H9 (cell line): ENCODE measurements at regions not wholly inside any gene's neighbourhood (a gene's known extent, or its start where the extent isn't known, plus 50 kb on each side); places are given as distances from the start of the nearest gene placed in this dataset.

Experiments
- DNase-seq: peaks from one replicate; pipeline ENCODE4 v3.0.0-alpha.2; 2017
- H2AFZ ChIP-seq: one replicate; pipeline ENCODE4 v1.6.1; 2013; ENCODE audit warnings: mild to moderate bottlenecking, low read length, control low read depth, moderate library complexity
- H2AK5ac ChIP-seq: 2 replicates; pipeline ENCODE4 v1.6.1; 2013; ENCODE audit warnings: low read length, control low read depth, mixed read lengths; ENCODE audit not compliant: insufficient read length
- H2BK120ac ChIP-seq: one replicate; pipeline ENCODE4 v1.6.1; 2013; ENCODE audit warnings: low read depth, mild to moderate bottlenecking, low read length, control low read depth, inconsistent platforms; ENCODE audit not compliant: poor library complexity, severe bottlenecking
- H2BK12ac ChIP-seq: 2 replicates; pipeline ENCODE4 v1.6.1; 2013; ENCODE audit warnings: low read length, control low read depth, mixed read lengths, low read depth; ENCODE audit not compliant: insufficient read length
- H2BK15ac ChIP-seq: 2 replicates; pipeline ENCODE4 v1.6.1; 2013; ENCODE audit warnings: low read depth, low read length, control low read depth
- H2BK20ac ChIP-seq: one replicate; pipeline ENCODE4 v1.6.1; 2013; ENCODE audit warnings: low read depth, mild to moderate bottlenecking, low read length, control low read depth, inconsistent platforms; ENCODE audit not compliant: poor library complexity, severe bottlenecking
- H2BK5ac ChIP-seq: 2 replicates; pipeline ENCODE4 v1.6.1; 2013; ENCODE audit warnings: low read length, control low read depth, mixed read lengths; ENCODE audit not compliant: insufficient read length
- H3K14ac ChIP-seq: 2 replicates; pipeline ENCODE4 v1.6.1; 2013; ENCODE audit warnings: low read length, control low read depth; ENCODE audit not compliant: insufficient read depth
- H3K18ac ChIP-seq: 2 replicates; pipeline ENCODE4 v1.6.1; 2013; ENCODE audit warnings: low read depth, mild to moderate bottlenecking, mixed read lengths, low read length, control low read depth; ENCODE audit not compliant: insufficient read length
- H3K23ac ChIP-seq: 2 replicates; pipeline ENCODE4 v1.6.1; 2013; ENCODE audit warnings: low read length, control low read depth, mixed read lengths, low read depth; ENCODE audit not compliant: insufficient read length
- H3K23me2 ChIP-seq: 2 replicates; pipeline ENCODE4 v1.6.1; 2013; ENCODE audit warnings: low read depth, mild to moderate bottlenecking, mixed read lengths, low read length, control low read depth; ENCODE audit not compliant: insufficient read length, poor library complexity, severe bottlenecking
- H3K27ac ChIP-seq: 2 replicates; pipeline ENCODE4 v1.5.1; 2013; ENCODE audit warnings: low read length, control low read depth, mixed read lengths, low read depth; ENCODE audit not compliant: insufficient read length
- H3K27me3 ChIP-seq: 2 replicates; pipeline ENCODE4 v1.6.1; 2013; ENCODE audit warnings: low read length, control low read depth, inconsistent platforms; ENCODE audit not compliant: insufficient read depth
- H3K4ac ChIP-seq: 2 replicates; pipeline ENCODE4 v1.6.1; 2013; ENCODE audit warnings: low read depth, mild to moderate bottlenecking, control low read depth, inconsistent platforms, low read length, moderate library complexity
- H3K4me1 ChIP-seq: 2 replicates; pipeline ENCODE4 v1.6.1; 2013; ENCODE audit warnings: low read length, control low read depth, inconsistent platforms; ENCODE audit not compliant: insufficient read depth
- H3K4me2 ChIP-seq: 2 replicates; pipeline ENCODE4 v1.6.1; 2013; ENCODE audit warnings: low read length, control low read depth, mixed read lengths; ENCODE audit not compliant: insufficient read length, insufficient read depth
- H3K56ac ChIP-seq: 2 replicates; pipeline ENCODE4 v1.6.1; 2013; ENCODE audit warnings: low read depth, mild to moderate bottlenecking, mixed read lengths, low read length, control low read depth; ENCODE audit not compliant: insufficient read length
- H3K79me1 ChIP-seq: 2 replicates; pipeline ENCODE4 v1.6.1; 2013; ENCODE audit warnings: low read depth, mild to moderate bottlenecking, moderate library complexity, low read length, control low read depth, inconsistent platforms; ENCODE audit not compliant: insufficient read depth, poor library complexity, severe bottlenecking
- H3K79me2 ChIP-seq: 2 replicates; pipeline ENCODE4 v1.6.1; 2013; ENCODE audit warnings: low read length, control low read depth, inconsistent platforms; ENCODE audit not compliant: insufficient read depth
- H3K9ac ChIP-seq: 2 replicates; pipeline ENCODE4 v1.6.1; 2013; ENCODE audit warnings: low read length, control low read depth, mixed read lengths; ENCODE audit not compliant: insufficient read length; ENCODE audit errors: extremely low read depth
- H3K9me3 ChIP-seq: one replicate; pipeline ENCODE4 v1.6.1; 2013; ENCODE audit warnings: low read depth, low read length, inconsistent platforms; ENCODE audit not compliant: control insufficient read depth
- H3T11ph ChIP-seq: one replicate; pipeline ENCODE4 v1.6.1; 2013; ENCODE audit warnings: mild to moderate bottlenecking, low read length, control low read depth, inconsistent platforms
- H4K20me1 ChIP-seq: one replicate; pipeline ENCODE4 v1.6.1; 2013; ENCODE audit not compliant: control insufficient read depth, insufficient read length, insufficient read depth
- H4K5ac ChIP-seq: 2 replicates; pipeline ENCODE4 v1.6.1; 2013; ENCODE audit warnings: low read depth, mild to moderate bottlenecking, mixed read lengths, low read length, control low read depth; ENCODE audit not compliant: insufficient read length
- H4K8ac ChIP-seq: replicated peaks from 2 replicates; pipeline ENCODE4 v1.6.1; 2013; ENCODE audit warnings: low read length, control low read depth, mixed read lengths, low read depth; ENCODE audit not compliant: insufficient read length
- H4K91ac ChIP-seq: 2 replicates; pipeline ENCODE4 v1.6.1; 2013; ENCODE audit warnings: low read depth, mild to moderate bottlenecking, moderate library complexity, mixed read lengths, low read length, control low read depth; ENCODE audit not compliant: insufficient read length
- H3K27ac Mint-ChIP-seq, 3 experiments: 2 replicates in 2 of 3; 3 replicates in 1 of 3; pipeline ENCODE4 v1.8.0; 2020 to 2021; ENCODE audit warnings: mixed read lengths in 3 of 3, mild to moderate bottlenecking in 1 of 3, moderate library complexity in 1 of 3
- H3K27me3 Mint-ChIP-seq: 2 replicates; pipeline ENCODE4 v1.8.0; 2021; ENCODE audit warnings: low read depth, mild to moderate bottlenecking, moderate library complexity, mixed read lengths
- H3K36me3 Mint-ChIP-seq, 3 experiments: 2 replicates in 2 of 3; 3 replicates in 1 of 3; pipeline ENCODE4 v1.8.0; 2020 to 2021; ENCODE audit warnings: low read depth in 3 of 3, mixed read lengths in 3 of 3; ENCODE audit not compliant: insufficient read depth in 1 of 3
- H3K4me1 Mint-ChIP-seq, 2 experiments: 2 replicates each; pipeline ENCODE4 v1.8.0; 2020; ENCODE audit warnings: mixed read lengths in 2 of 2
- H3K4me3 Mint-ChIP-seq, 2 experiments: 2 replicates in 1 of 2; 3 replicates in 1 of 2; pipeline ENCODE4 v1.8.0; 2020 to 2021; ENCODE audit warnings: mild to moderate bottlenecking in 2 of 2, mixed read lengths in 2 of 2, moderate library complexity in 1 of 2
- H3K9me3 Mint-ChIP-seq, 2 experiments: 2 replicates in 1 of 2; 3 replicates in 1 of 2; pipeline ENCODE4 v1.8.0; 2020; ENCODE audit warnings: mild to moderate bottlenecking in 2 of 2, mixed read lengths in 2 of 2, moderate library complexity in 1 of 2
- CTCF ChIP-seq: fragments of 200-600 bp; sonication (generic); conservative IDR thresholded peaks from 3 replicates; pipeline ENCODE4 v1.8.0; 2021; ENCODE audit warnings: antibody characterized with exemption, mild to moderate bottlenecking
- WGBS: extraction: QIAGEN DNeasy Blood & Tissue Kit; methylation state at CpG from one replicate; pipeline ENCODE4 v1.1.7; 2013; ENCODE audit warnings: missing lambda C conversion rate, low lambda C conversion rate, mixed read lengths; ENCODE audit not compliant: insufficient read length; ENCODE audit errors: extremely low coverage; 5-methylcytosine and 5-hydroxymethylcytosine counted together

GRCh38 chr4:44996276-44996845 is 270.0 kb upstream of the GNPDA2 start:
- no peaks in the 10 kb centered on the region for H3K23me2 ChIP-seq
- H3K23ac ChIP-seq, result no peak overlapping the region
- H3K9me3 ChIP-seq, result no peaks in the 10 kb centered on the region
- TF ChIP-seq CTCF, result no peak
- H3K27ac ChIP-seq, result no peak overlapping the region
- H2AFZ ChIP-seq, result no peak overlapping the region
- H2BK5ac ChIP-seq, result no peak overlapping the region
- H2BK12ac ChIP-seq, result no peak overlapping the region
- no peak overlapping the region for H3K14ac ChIP-seq
- no peak overlapping the region for H2BK20ac ChIP-seq
- no peak overlapping the region for H4K91ac ChIP-seq
- H3K56ac ChIP-seq, result no peak overlapping the region
- H3K79me2 ChIP-seq, result no peaks in the 10 kb centered on the region
- no peak overlapping the region for H3K18ac ChIP-seq
- H3K27ac Mint-ChIP-seq, result no peak overlapping the region
- H3K4me3 Mint-ChIP-seq, result no peak overlapping the region
- H3K27me3 ChIP-seq, result no peaks in the 10 kb centered on the region
- no CpG with 5 or more reads among the region's 4 CpGs for WGBS
- H2BK120ac ChIP-seq, result no peak overlapping the region
- H4K5ac ChIP-seq, result no peak overlapping the region
- no peaks in the 10 kb centered on the region for H3K27me3 Mint-ChIP-seq
- H3K4ac ChIP-seq, result no peak overlapping the region
- no peak for DNase-seq
- H3K9ac ChIP-seq, result no peak overlapping the region
- peaks cover 0 to 2% of the 10 kb centered on the region in 2 experiments; a peak in 3 of 5 replicates for H3K9me3 Mint-ChIP-seq
- no peak overlapping the region for H4K8ac ChIP-seq
- no peaks in the 10 kb centered on the region for H4K20me1 ChIP-seq
- H3K79me1 ChIP-seq, result no peaks in the 10 kb centered on the region
- H2AK5ac ChIP-seq, result no peak overlapping the region
- peaks cover 0 to 4% (median 0%) of the 10 kb centered on the region in 3 experiments; a peak in 2 of 7 replicates for H3K36me3 Mint-ChIP-seq
- H3K4me2 ChIP-seq, result no peak overlapping the region
- no peak overlapping the region for H3T11ph ChIP-seq
- H2BK15ac ChIP-seq, result no peak overlapping the region
- H3K4me1 ChIP-seq, result no peaks in the 10 kb centered on the region
- H3K4me1 Mint-ChIP-seq, result no peaks in the 10 kb centered on the region
